PFSK-1 (cell line): ENCODE measurements at regions not wholly inside any gene's neighbourhood (a gene's known extent, or its start where the extent isn't known, plus 50 kb on each side); places are given as distances from the start of the nearest gene placed in this dataset.
A peak's percentile ranks its signal among the peaks of the same experiment; 100 is the strongest.

Experiments used
- FOXP2 ChIP-seq: optimal IDR thresholded peaks from 2 replicates; pipeline ENCODE3; 2011; ENCODE audit warnings: borderline replicate concordance, control low read depth, inconsistent platforms; ENCODE audit not compliant: insufficient read depth; ENCODE audit errors: extremely low read length, extremely low read depth
- POLR2AphosphoS5 ChIP-seq: IDR thresholded peaks from 2 replicates; pipeline ENCODE4 v1.6.1; 2012; ENCODE audit warnings: low read depth, mild to moderate bottlenecking, control low read depth, low read length, moderate library complexity
- REST ChIP-seq, 2 experiments: IDR thresholded peaks; 2 replicates each; pipeline versions ENCODE4 v1.6.1 to v1.8.0; 2011 to 2012; ENCODE audit warnings: low read depth in 2 of 2, low read length in 2 of 2, control low read depth in 1 of 2, inconsistent platforms in 1 of 2, mild to moderate bottlenecking in 1 of 2, moderate library complexity in 1 of 2; ENCODE audit not compliant: insufficient read depth in 1 of 2
- SIN3A ChIP-seq: IDR thresholded peaks from 2 replicates; pipeline ENCODE4 v1.6.1; 2012; ENCODE audit warnings: mild to moderate bottlenecking, low read length, moderate library complexity, borderline replicate concordance; ENCODE audit not compliant: insufficient read depth
- TAF1 ChIP-seq: IDR thresholded peaks from 2 replicates; pipeline ENCODE4 v1.6.1; 2012; ENCODE audit warnings: low read length, control low read depth, borderline replicate concordance; ENCODE audit not compliant: insufficient read depth

- no peak for TF ChIP-seq TAF1
- TF ChIP-seq FOXP2 = no peak
- TF ChIP-seq REST (IDR thresholded peaks at IDR 0.05; ENCODE audit: insufficient read depth in 1 of 2, low read depth in 2 of 2, low read length in 2 of 2) = no peak
- TF ChIP-seq POLR2AphosphoS5 = no peak
- TF ChIP-seq SIN3A = no peak
Measured at GRCh38 chr3:127087441-127087840, 104.5 kb downstream of the PLXNA1 start.

GRCh38 chr3:127088511-127089351 is 104.2 kb upstream of the PRR23E start:
- TF ChIP-seq FOXP2 (no peak), POLR2AphosphoS5 (no peak), SIN3A (no peak), REST (IDR thresholded peaks at IDR 0.05; ENCODE audit: insufficient read depth in 1 of 2, low read depth in 2 of 2, low read length in 2 of 2) (no peak), TAF1 (no peak)

- TF ChIP-seq TAF1 (no peak), SIN3A (no peak), FOXP2 (no peak), POLR2AphosphoS5 (no peak), REST (IDR thresholded peaks at IDR 0.05; ENCODE audit: insufficient read depth in 1 of 2, low read depth in 2 of 2, low read length in 2 of 2) (peak in 1 of 2 experiments; percentile 8; a peak in 1 of 4 replicates)
Measured at GRCh38 chr3:127089486-127090145, 103.3 kb upstream of the PRR23E start.

- TF ChIP-seq POLR2AphosphoS5 = no peak
- TF ChIP-seq TAF1 = no peak
- TF ChIP-seq SIN3A = no peak
- TF ChIP-seq REST (IDR thresholded peaks at IDR 0.05; ENCODE audit: insufficient read depth in 1 of 2, low read depth in 2 of 2, low read length in 2 of 2) = no peak
- no peak for TF ChIP-seq FOXP2
Measured at GRCh38 chr3:127090218-127091160, 102.4 kb upstream of the PRR23E start.
